Upper lobe of left lung (tissue), 4 donors: ENCODE measurements at regions not wholly inside any gene's neighbourhood (a gene's known extent, or its start where the extent isn't known, plus 50 kb on each side); places are given as distances from the start of the nearest gene placed in this dataset.

Source experiments
- CTCF ChIP-seq, 6 experiments: fragments of 450-650 bp in 4 of 6; fragments of 200-600 bp in 2 of 6; sonication (generic) in 2 of 6; IDR thresholded peaks; one replicate each; pipeline ENCODE4 v1.5.1; 2016 to 2019; ENCODE audit warnings: antibody characterized with exemption in 6 of 6
- EP300 ChIP-seq, 4 donors: sonication (generic); formaldehyde crosslinking; IDR thresholded peaks; one replicate each; pipeline ENCODE4 v1.5.1; 2017; ENCODE audit warnings: antibody characterized with exemption in 4 of 4, control low read depth in 2 of 4
- POLR2A ChIP-seq, 4 donors: fragments of 450-650 bp; IDR thresholded peaks; one replicate each; pipeline ENCODE4 v1.5.1; 2016 to 2017; ENCODE audit warnings: antibody characterized with exemption in 4 of 4, mild to moderate bottlenecking in 2 of 4
- POLR2AphosphoS5 ChIP-seq, 2 donors: sonication (generic); formaldehyde crosslinking; IDR thresholded peaks; one replicate each; pipeline ENCODE4 v1.5.1; 2017; ENCODE audit warnings: antibody characterized with exemption in 2 of 2

DNA sequence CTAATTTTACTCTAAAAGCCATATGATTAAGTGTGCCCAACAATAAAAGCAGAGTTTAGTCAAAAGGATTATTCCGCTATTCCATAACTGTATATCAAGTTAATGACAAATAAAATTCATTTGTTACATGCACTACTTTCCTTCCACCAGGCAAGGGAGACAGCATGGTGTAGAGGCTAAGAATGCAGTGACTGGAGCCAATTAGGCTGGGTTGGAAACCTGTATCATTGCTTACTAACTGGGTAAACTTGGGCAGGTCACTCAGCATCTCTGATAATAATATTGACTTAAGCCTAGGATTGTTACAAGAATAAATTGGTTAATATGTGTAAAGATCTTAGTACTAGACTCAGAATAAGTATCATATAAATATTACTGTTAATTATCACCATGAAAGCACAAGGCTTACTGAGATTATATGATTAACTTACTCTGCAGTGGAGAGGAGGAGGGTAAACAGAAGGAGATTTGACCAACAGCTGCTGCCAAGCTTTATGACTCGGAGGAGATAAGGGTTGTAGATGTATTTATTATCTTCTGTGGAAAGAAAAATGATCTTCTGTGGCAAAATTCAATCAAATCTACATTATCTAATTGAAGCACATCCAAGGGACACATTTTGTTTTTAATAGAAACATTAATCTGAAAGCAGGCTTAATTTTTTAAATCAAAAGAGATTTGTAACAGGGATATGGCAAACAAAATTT lies 1459.9 kb downstream of the GRIK2 start:
- TF ChIP-seq EP300 (IDR thresholded peaks at IDR 0.05) (no peak), CTCF (IDR thresholded peaks at IDR 0.05) (no peak), POLR2AphosphoS5 (IDR thresholded peaks at IDR 0.05) (no peak), POLR2A (IDR thresholded peaks at IDR 0.05) (no peak)
